ENCODE measurements at regions not wholly inside any gene's neighbourhood (a gene's known extent, or its start where the extent isn't known, plus 50 kb on each side); places are given as distances from the start of the nearest gene placed in this dataset.
A peak's percentile ranks its signal among the peaks of the same experiment; 100 is the strongest.
"Not testable (repeated sequence)": the region's sequence is repeated elsewhere in the genome, so short reads cannot be mapped to it uniquely, and the experiment has no call there.

DNA sequence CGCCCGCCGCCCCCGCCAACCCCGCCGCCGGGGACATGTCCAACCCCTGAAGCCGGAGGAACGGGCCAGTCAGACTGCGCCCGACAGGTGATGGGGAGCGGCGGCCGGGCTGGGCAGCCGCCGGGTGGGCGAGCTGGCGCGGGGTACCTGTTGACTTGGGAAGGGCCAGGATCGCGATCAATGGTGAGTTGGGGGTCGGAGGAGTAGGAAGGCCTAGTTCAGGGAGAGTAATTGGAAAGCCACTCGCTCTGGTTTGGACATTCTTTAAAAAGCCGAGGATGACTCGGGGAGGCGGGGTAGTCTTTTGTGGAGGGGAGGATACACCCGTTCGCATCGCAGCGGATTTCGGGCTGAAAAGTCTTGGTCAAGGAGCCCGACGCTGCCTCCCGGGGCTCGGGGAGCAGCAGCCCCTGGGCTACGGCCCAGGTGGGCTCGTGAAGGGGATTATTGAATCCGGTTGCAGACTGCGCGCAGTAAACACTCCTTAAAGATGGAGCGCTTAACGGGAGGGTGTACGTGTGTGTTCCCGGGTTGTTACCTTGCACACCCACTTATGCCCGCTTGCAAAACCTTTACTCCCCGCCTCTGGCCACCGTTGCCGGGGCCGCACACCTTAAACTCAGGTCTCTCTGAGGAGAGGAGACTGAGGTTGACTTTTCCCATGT lies 123.8 kb downstream of the GOSR1 start:
- peak; percentile 52 for DNase-seq (ENCODE audit: low read depth)
- in situ Hi-C loops (cut with HindIII; ENCODE audit: low pct_unique_long_range_greater_than_20kb, low sequenced_read_pairs), result no loop called here

GRCh38 chr17:30600060-30600829 lies 123.0 kb downstream of the GOSR1 start:
- DNase-seq (ENCODE audit: low read depth), result peak; percentile 93
- in situ Hi-C loops (cut with HindIII; ENCODE audit: low pct_unique_long_range_greater_than_20kb, low sequenced_read_pairs), result no loop called here

- no peak for DNase-seq (ENCODE audit: low read depth)
- in situ Hi-C loops (cut with HindIII; ENCODE audit: low pct_unique_long_range_greater_than_20kb, low sequenced_read_pairs), result no loop called here
These were observed 122.3 kb downstream of the GOSR1 start for GRCh38 chr17:30599428-30600059.

DNA sequence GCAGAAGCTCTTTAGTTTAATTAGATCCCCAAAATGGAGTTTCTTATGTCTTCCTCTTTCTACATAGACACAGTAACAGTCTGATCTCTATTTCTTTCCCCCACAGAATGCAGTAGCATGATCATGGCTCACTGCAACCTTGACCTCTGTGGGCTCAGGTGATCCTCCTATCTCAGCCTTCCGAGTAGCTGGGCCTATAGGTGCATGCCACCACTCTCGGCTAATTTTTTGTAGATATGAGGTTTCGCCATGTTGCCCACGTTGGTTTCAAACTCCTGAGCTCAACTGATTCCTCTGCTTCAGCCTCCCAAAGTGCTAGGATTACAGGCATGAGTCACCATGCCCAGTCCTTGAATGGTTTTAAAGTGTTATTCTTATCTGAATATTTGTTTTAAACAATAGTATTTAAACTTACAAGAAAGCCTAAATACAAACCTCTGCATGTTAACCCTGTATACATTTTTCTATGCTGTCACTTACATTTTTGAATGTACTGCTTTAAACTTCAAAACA lies 120.6 kb downstream of the GOSR1 start:
- in situ Hi-C loops (cut with HindIII; ENCODE audit: low pct_unique_long_range_greater_than_20kb, low sequenced_read_pairs), result no loop called here
- no peak for DNase-seq (ENCODE audit: low read depth)

- in situ Hi-C loops (cut with HindIII; ENCODE audit: low pct_unique_long_range_greater_than_20kb, low sequenced_read_pairs); DNase-seq (ENCODE audit: low read depth): not testable (repeated sequence)
These were observed 120.0 kb downstream of the GOSR1 start for GRCh38 chr17:30596948-30597775.

DNA sequence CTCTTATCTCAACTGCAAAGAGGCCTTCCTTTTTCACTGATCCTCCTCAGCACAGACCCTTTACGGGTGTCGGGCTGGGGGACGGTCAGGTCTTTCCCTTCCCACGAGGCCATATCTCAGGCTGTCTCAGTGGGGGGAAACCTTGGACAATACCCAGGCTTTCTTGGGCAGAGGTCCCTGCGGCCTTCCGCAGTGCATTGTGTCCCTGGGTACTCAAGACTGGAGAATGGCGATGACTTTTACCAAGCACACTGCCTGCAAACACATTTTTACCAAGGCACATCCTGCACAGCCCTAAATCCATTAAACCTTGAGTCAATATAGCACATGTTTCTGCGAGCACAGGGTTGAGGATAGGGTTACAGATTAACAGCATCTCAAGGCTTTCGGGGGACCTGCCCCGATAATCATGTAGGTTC lies 117.8 kb downstream of the GOSR1 start:
- DNase-seq (ENCODE audit: low read depth); in situ Hi-C loops (cut with HindIII; ENCODE audit: low pct_unique_long_range_greater_than_20kb, low sequenced_read_pairs): not testable (repeated sequence)

- in situ Hi-C loops (cut with HindIII; ENCODE audit: low pct_unique_long_range_greater_than_20kb, low sequenced_read_pairs), result no loop called here
- no peak for DNase-seq (ENCODE audit: low read depth)
These were observed 117.2 kb downstream of the GOSR1 start for GRCh38 chr17:30594223-30594952.

DNA sequence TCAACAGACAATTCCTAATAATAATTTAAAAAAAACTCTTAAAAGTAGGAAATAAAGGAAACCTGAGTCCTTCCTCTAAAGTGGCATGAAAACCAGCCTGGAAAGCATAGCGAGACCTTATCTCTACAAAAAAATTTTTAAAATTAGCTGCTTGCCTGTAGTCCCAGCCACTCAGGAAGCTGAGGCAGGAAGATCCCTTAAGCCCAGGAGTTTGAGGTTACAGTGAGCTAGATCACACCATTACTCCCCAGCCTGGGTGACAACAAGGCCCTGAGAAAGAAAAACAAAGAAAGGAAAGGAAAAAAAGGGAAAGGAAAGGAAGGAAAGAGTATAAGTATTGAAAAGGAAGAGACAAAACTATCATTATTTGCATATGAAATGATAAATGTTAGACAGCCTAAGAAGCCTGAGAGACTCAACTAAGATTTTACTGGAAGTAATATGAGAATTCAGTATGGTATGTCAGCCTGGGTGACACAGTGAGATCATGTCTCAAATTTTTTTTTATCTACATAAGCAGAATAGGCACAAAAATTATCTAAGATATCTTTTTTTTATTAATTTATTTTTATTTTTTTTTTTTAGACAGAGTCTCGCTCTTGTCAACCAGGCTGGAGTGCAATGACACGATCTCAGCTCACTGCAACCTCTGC lies 113.0 kb downstream of the GOSR1 start:
- in situ Hi-C loops (cut with HindIII; ENCODE audit: low pct_unique_long_range_greater_than_20kb, low sequenced_read_pairs), result no loop called here
- DNase-seq (ENCODE audit: low read depth), result no peak

DNA sequence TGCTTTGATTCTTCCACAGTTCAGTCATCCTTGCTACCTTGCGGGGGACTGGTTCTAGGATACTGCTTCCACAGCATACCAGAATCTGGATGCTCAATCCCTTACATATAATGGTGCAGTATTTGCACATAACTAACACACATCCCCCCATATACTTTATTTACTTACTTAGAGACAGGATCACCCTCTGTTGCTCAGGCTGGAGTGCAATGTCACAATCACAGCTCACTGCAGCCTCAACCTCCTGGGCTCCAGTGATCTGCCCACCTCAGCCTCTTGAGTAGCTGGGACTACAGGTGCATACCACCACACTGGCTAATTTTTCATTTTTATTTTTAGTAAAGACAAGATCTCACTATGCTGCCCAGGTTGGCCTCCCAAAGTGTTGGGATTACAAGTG lies 112.2 kb downstream of the GOSR1 start:
- in situ Hi-C loops (cut with HindIII; ENCODE audit: low pct_unique_long_range_greater_than_20kb, low sequenced_read_pairs), result no loop called here
- no peak for DNase-seq (ENCODE audit: low read depth)

DNA sequence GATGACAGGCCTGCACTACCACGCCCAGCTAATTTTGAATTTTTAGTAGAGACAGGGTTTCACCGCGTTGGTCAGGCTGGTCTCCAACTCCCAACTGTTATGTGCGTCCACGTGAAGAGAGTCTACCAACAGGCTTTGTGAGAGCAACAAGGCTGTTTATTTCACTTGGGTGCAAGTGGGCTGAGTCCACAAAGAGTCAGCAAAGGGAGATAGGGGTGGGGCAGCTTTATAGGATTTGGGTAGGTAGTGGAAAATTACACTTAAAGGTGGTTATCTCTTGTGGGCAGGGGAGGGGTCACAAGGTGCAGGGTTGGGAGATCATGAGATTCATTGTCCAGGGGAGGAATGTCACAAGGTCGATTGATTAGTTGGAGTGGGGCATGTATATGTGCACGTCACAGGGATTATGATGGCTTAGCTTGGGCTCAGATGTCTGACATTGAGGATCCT lies 111.6 kb downstream of the GOSR1 start:
- no peak for DNase-seq (ENCODE audit: low read depth)
- in situ Hi-C loops (cut with HindIII; ENCODE audit: low pct_unique_long_range_greater_than_20kb, low sequenced_read_pairs), result no loop called here

GRCh38 chr17:30586818-30587595 lies 109.8 kb downstream of the GOSR1 start:
- DNase-seq (ENCODE audit: low read depth), result peak; percentile 22
- in situ Hi-C loops (cut with HindIII; ENCODE audit: low pct_unique_long_range_greater_than_20kb, low sequenced_read_pairs), result no loop called here

GRCh38 chr17:30584810-30585209 lies 107.6 kb downstream of the GOSR1 start:
- no peak for DNase-seq (ENCODE audit: low read depth)
- in situ Hi-C loops (cut with HindIII; ENCODE audit: low pct_unique_long_range_greater_than_20kb, low sequenced_read_pairs), result no loop called here

DNA sequence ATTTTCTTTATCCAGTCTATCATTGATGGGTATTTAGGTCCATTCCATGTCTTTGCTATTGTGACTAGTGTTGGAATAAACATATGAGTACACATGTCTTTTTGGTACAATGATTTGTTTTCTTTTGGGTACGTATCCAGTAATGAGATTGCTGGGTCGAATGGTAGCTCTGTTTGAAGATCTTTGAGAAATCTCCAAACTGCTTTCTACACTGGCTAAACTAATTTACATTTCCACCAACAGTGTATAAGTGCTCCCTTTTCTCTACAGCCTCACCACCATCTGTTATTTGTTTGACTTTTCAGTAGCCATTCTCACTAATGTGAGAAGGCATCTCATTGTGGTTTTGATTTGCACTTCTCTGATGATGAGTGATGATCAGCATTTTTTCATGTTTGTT lies 103.7 kb downstream of the GOSR1 start:
- DNase-seq (ENCODE audit: low read depth), result no peak

GRCh38 chr17:30579610-30580315 lies 102.6 kb downstream of the GOSR1 start:
- in situ Hi-C loops (cut with HindIII; ENCODE audit: low pct_unique_long_range_greater_than_20kb, low sequenced_read_pairs), result no loop called here
- DNase-seq (ENCODE audit: low read depth), result no peak

More for the DNA sequence above, 103.7 kb downstream of the GOSR1 start:
- in situ Hi-C loops (cut with HindIII; ENCODE audit: low pct_unique_long_range_greater_than_20kb, low sequenced_read_pairs), result no loop called here

- DNase-seq (ENCODE audit: low read depth); in situ Hi-C loops (cut with HindIII; ENCODE audit: low pct_unique_long_range_greater_than_20kb, low sequenced_read_pairs): not testable (repeated sequence)
These were observed 101.0 kb downstream of the GOSR1 start for GRCh38 chr17:30578015-30578717.

Measured in Caki2 (cell line).